H9 (cell line): ENCODE measurements at regions not wholly inside any gene's neighbourhood (a gene's known extent, or its start where the extent isn't known, plus 50 kb on each side); places are given as distances from the start of the nearest gene placed in this dataset.

Source experiments
- DNase-seq: peaks from one replicate; pipeline ENCODE4 v3.0.0-alpha.2; 2017
- H2AFZ ChIP-seq: one replicate; pipeline ENCODE4 v1.6.1; 2013; ENCODE audit warnings: mild to moderate bottlenecking, low read length, control low read depth, moderate library complexity
- H2AK5ac ChIP-seq: 2 replicates; pipeline ENCODE4 v1.6.1; 2013; ENCODE audit warnings: low read length, control low read depth, mixed read lengths; ENCODE audit not compliant: insufficient read length
- H2BK120ac ChIP-seq: one replicate; pipeline ENCODE4 v1.6.1; 2013; ENCODE audit warnings: low read depth, mild to moderate bottlenecking, low read length, control low read depth, inconsistent platforms; ENCODE audit not compliant: poor library complexity, severe bottlenecking
- H2BK12ac ChIP-seq: 2 replicates; pipeline ENCODE4 v1.6.1; 2013; ENCODE audit warnings: low read length, control low read depth, mixed read lengths, low read depth; ENCODE audit not compliant: insufficient read length
- H2BK15ac ChIP-seq: 2 replicates; pipeline ENCODE4 v1.6.1; 2013; ENCODE audit warnings: low read depth, low read length, control low read depth
- H2BK20ac ChIP-seq: one replicate; pipeline ENCODE4 v1.6.1; 2013; ENCODE audit warnings: low read depth, mild to moderate bottlenecking, low read length, control low read depth, inconsistent platforms; ENCODE audit not compliant: poor library complexity, severe bottlenecking
- H2BK5ac ChIP-seq: 2 replicates; pipeline ENCODE4 v1.6.1; 2013; ENCODE audit warnings: low read length, control low read depth, mixed read lengths; ENCODE audit not compliant: insufficient read length
- H3K14ac ChIP-seq: 2 replicates; pipeline ENCODE4 v1.6.1; 2013; ENCODE audit warnings: low read length, control low read depth; ENCODE audit not compliant: insufficient read depth
- H3K18ac ChIP-seq: 2 replicates; pipeline ENCODE4 v1.6.1; 2013; ENCODE audit warnings: low read depth, mild to moderate bottlenecking, mixed read lengths, low read length, control low read depth; ENCODE audit not compliant: insufficient read length
- H3K23ac ChIP-seq: 2 replicates; pipeline ENCODE4 v1.6.1; 2013; ENCODE audit warnings: low read length, control low read depth, mixed read lengths, low read depth; ENCODE audit not compliant: insufficient read length
- H3K23me2 ChIP-seq: 2 replicates; pipeline ENCODE4 v1.6.1; 2013; ENCODE audit warnings: low read depth, mild to moderate bottlenecking, mixed read lengths, low read length, control low read depth; ENCODE audit not compliant: insufficient read length, poor library complexity, severe bottlenecking
- H3K27ac ChIP-seq: 2 replicates; pipeline ENCODE4 v1.5.1; 2013; ENCODE audit warnings: low read length, control low read depth, mixed read lengths, low read depth; ENCODE audit not compliant: insufficient read length
- H3K27me3 ChIP-seq: 2 replicates; pipeline ENCODE4 v1.6.1; 2013; ENCODE audit warnings: low read length, control low read depth, inconsistent platforms; ENCODE audit not compliant: insufficient read depth
- H3K4ac ChIP-seq: 2 replicates; pipeline ENCODE4 v1.6.1; 2013; ENCODE audit warnings: low read depth, mild to moderate bottlenecking, control low read depth, inconsistent platforms, low read length, moderate library complexity
- H3K4me1 ChIP-seq: 2 replicates; pipeline ENCODE4 v1.6.1; 2013; ENCODE audit warnings: low read length, control low read depth, inconsistent platforms; ENCODE audit not compliant: insufficient read depth
- H3K4me2 ChIP-seq: 2 replicates; pipeline ENCODE4 v1.6.1; 2013; ENCODE audit warnings: low read length, control low read depth, mixed read lengths; ENCODE audit not compliant: insufficient read length, insufficient read depth
- H3K56ac ChIP-seq: 2 replicates; pipeline ENCODE4 v1.6.1; 2013; ENCODE audit warnings: low read depth, mild to moderate bottlenecking, mixed read lengths, low read length, control low read depth; ENCODE audit not compliant: insufficient read length
- H3K79me1 ChIP-seq: 2 replicates; pipeline ENCODE4 v1.6.1; 2013; ENCODE audit warnings: low read depth, mild to moderate bottlenecking, moderate library complexity, low read length, control low read depth, inconsistent platforms; ENCODE audit not compliant: insufficient read depth, poor library complexity, severe bottlenecking
- H3K79me2 ChIP-seq: 2 replicates; pipeline ENCODE4 v1.6.1; 2013; ENCODE audit warnings: low read length, control low read depth, inconsistent platforms; ENCODE audit not compliant: insufficient read depth
- H3K9ac ChIP-seq: 2 replicates; pipeline ENCODE4 v1.6.1; 2013; ENCODE audit warnings: low read length, control low read depth, mixed read lengths; ENCODE audit not compliant: insufficient read length; ENCODE audit errors: extremely low read depth
- H3K9me3 ChIP-seq: one replicate; pipeline ENCODE4 v1.6.1; 2013; ENCODE audit warnings: low read depth, low read length, inconsistent platforms; ENCODE audit not compliant: control insufficient read depth
- H3T11ph ChIP-seq: one replicate; pipeline ENCODE4 v1.6.1; 2013; ENCODE audit warnings: mild to moderate bottlenecking, low read length, control low read depth, inconsistent platforms
- H4K20me1 ChIP-seq: one replicate; pipeline ENCODE4 v1.6.1; 2013; ENCODE audit not compliant: control insufficient read depth, insufficient read length, insufficient read depth
- H4K5ac ChIP-seq: 2 replicates; pipeline ENCODE4 v1.6.1; 2013; ENCODE audit warnings: low read depth, mild to moderate bottlenecking, mixed read lengths, low read length, control low read depth; ENCODE audit not compliant: insufficient read length
- H4K8ac ChIP-seq: replicated peaks from 2 replicates; pipeline ENCODE4 v1.6.1; 2013; ENCODE audit warnings: low read length, control low read depth, mixed read lengths, low read depth; ENCODE audit not compliant: insufficient read length
- H4K91ac ChIP-seq: 2 replicates; pipeline ENCODE4 v1.6.1; 2013; ENCODE audit warnings: low read depth, mild to moderate bottlenecking, moderate library complexity, mixed read lengths, low read length, control low read depth; ENCODE audit not compliant: insufficient read length
- H3K27ac Mint-ChIP-seq, 3 experiments: 2 replicates in 2 of 3; 3 replicates in 1 of 3; pipeline ENCODE4 v1.8.0; 2020 to 2021; ENCODE audit warnings: mixed read lengths in 3 of 3, mild to moderate bottlenecking in 1 of 3, moderate library complexity in 1 of 3
- H3K27me3 Mint-ChIP-seq: 2 replicates; pipeline ENCODE4 v1.8.0; 2021; ENCODE audit warnings: low read depth, mild to moderate bottlenecking, moderate library complexity, mixed read lengths
- H3K36me3 Mint-ChIP-seq, 3 experiments: 2 replicates in 2 of 3; 3 replicates in 1 of 3; pipeline ENCODE4 v1.8.0; 2020 to 2021; ENCODE audit warnings: low read depth in 3 of 3, mixed read lengths in 3 of 3; ENCODE audit not compliant: insufficient read depth in 1 of 3
- H3K4me1 Mint-ChIP-seq, 2 experiments: 2 replicates each; pipeline ENCODE4 v1.8.0; 2020; ENCODE audit warnings: mixed read lengths in 2 of 2
- H3K4me3 Mint-ChIP-seq, 2 experiments: 2 replicates in 1 of 2; 3 replicates in 1 of 2; pipeline ENCODE4 v1.8.0; 2020 to 2021; ENCODE audit warnings: mild to moderate bottlenecking in 2 of 2, mixed read lengths in 2 of 2, moderate library complexity in 1 of 2
- H3K9me3 Mint-ChIP-seq, 2 experiments: 2 replicates in 1 of 2; 3 replicates in 1 of 2; pipeline ENCODE4 v1.8.0; 2020; ENCODE audit warnings: mild to moderate bottlenecking in 2 of 2, mixed read lengths in 2 of 2, moderate library complexity in 1 of 2
- WGBS: extraction: QIAGEN DNeasy Blood & Tissue Kit; methylation state at CpG from one replicate; pipeline ENCODE4 v1.1.7; 2013; ENCODE audit warnings: missing lambda C conversion rate, low lambda C conversion rate, mixed read lengths; ENCODE audit not compliant: insufficient read length; ENCODE audit errors: extremely low coverage; 5-methylcytosine and 5-hydroxymethylcytosine counted together
- TF ChIP-seq, protein P1 (sequence below): fragments of 200-600 bp; sonication (generic); conservative IDR thresholded peaks from 3 replicates; pipeline ENCODE4 v1.8.0; 2021; ENCODE audit warnings: antibody characterized with exemption, mild to moderate bottlenecking

DNA sequence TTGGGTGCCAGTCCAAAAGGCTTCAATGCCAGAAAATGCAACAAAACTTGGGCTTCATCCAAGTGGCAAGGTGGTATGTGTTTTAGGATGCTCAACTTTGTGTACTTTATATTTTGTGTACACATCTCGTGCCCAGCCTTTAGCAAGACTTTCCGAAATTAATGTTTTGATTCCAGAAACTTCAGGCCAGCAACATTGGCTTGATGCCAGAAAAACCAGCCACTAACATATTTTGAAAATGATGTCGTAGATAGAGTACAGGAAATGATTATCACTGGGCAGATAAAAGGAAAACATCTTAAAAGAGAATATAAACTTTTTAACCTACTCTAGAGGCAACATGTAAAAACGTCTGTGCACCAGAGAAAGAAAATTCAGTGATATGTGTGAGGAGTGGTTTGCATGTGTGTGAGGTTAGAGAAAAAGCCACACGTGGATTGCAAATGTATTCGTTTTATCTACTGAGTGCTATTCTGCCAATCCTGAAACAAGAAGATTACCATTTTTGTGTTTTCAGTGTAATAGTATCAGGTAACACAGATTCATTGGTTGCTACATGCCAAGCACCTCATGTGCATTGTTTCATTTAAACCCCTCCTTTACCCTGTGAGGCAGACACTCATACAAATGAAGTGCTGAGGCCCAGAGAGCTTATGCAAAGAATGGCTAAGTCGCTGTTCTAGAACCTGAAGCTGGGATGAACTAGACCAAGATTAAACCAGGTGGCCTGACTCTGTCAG lies 264.8 kb downstream of the C1D start:
- Histone ChIP-seq H4K20me1 (no peaks in the 10 kb centered on the region), H3K18ac (no peak overlapping the region), H3K4ac (no peak overlapping the region), H3K14ac (no peak overlapping the region), H3K79me2 (no peaks in the 10 kb centered on the region), H4K8ac (no peak overlapping the region), H3K79me1 (no peaks in the 10 kb centered on the region), H3K9me3 (no peaks in the 10 kb centered on the region), H3K4me2 (no peak overlapping the region), H3K9ac (no peak overlapping the region), H3K23ac (no peak overlapping the region), H3K4me1 (0 out of 2 replicates have a peak, but pooled peaks cover 3% of the 10 kb centered on the region), H3K27ac (no peak overlapping the region), H4K5ac (no peak overlapping the region), H3K56ac (no peak overlapping the region), H2BK12ac (no peak overlapping the region), H4K91ac (no peak overlapping the region), H3K23me2 (no peaks in the 10 kb centered on the region), H2AFZ (no peak overlapping the region), H2BK120ac (no peak overlapping the region), H3T11ph (no peak overlapping the region), H2BK20ac (no peak overlapping the region), H2BK5ac (no peak overlapping the region), H2AK5ac (no peak overlapping the region), H2BK15ac (no peak overlapping the region), H3K27me3 (no peaks in the 10 kb centered on the region)
- DNase-seq = no peak
- no CpG with 5 or more reads among the region's 7 CpGs for WGBS
- Mint-ChIP-seq H3K27me3 (no peaks in the 10 kb centered on the region; the same call in 1 of the 2 replicates), H3K9me3 (no peaks in the 10 kb centered on the region), H3K27ac (no peak overlapping the region), H3K4me1 (peaks cover 2 to 6% of the 10 kb centered on the region in 2 experiments; a peak in 3 of 4 replicates), H3K4me3 (no peak overlapping the region), H3K36me3 (no peaks in the 10 kb centered on the region)
- TF ChIP-seq, protein P1, sequence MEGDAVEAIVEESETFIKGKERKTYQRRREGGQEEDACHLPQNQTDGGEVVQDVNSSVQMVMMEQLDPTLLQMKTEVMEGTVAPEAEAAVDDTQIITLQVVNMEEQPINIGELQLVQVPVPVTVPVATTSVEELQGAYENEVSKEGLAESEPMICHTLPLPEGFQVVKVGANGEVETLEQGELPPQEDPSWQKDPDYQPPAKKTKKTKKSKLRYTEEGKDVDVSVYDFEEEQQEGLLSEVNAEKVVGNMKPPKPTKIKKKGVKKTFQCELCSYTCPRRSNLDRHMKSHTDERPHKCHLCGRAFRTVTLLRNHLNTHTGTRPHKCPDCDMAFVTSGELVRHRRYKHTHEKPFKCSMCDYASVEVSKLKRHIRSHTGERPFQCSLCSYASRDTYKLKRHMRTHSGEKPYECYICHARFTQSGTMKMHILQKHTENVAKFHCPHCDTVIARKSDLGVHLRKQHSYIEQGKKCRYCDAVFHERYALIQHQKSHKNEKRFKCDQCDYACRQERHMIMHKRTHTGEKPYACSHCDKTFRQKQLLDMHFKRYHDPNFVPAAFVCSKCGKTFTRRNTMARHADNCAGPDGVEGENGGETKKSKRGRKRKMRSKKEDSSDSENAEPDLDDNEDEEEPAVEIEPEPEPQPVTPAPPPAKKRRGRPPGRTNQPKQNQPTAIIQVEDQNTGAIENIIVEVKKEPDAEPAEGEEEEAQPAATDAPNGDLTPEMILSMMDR = no peak
